ENCODE measurements at regions not wholly inside any gene's neighbourhood (a gene's known extent, or its start where the extent isn't known, plus 50 kb on each side); places are given as distances from the start of the nearest gene placed in this dataset.

- Histone ChIP-seq H3K9ac (ENCODE audit: low read depth, low read length) (no peak overlapping the region), H3K4me1 (ENCODE audit: control insufficient read depth, insufficient read depth, low read length) (peaks cover 14% of the 10 kb centered on the region), H3K4me3 (ENCODE audit: low read depth, low read length) (no peak overlapping the region), H3K36me3 (ENCODE audit: control insufficient read depth, insufficient read depth, low read length) (no peaks in the 10 kb centered on the region), H3K27me3 (ENCODE audit: control insufficient read depth, insufficient read depth, low read length) (no peaks in the 10 kb centered on the region), H3K9me3 (ENCODE audit: control insufficient read depth, insufficient read depth, low read length) (no peaks in the 10 kb centered on the region)
These were observed 317.8 kb downstream of the EPHA4 start for GRCh38 chr2:221254299-221254698.

DNA sequence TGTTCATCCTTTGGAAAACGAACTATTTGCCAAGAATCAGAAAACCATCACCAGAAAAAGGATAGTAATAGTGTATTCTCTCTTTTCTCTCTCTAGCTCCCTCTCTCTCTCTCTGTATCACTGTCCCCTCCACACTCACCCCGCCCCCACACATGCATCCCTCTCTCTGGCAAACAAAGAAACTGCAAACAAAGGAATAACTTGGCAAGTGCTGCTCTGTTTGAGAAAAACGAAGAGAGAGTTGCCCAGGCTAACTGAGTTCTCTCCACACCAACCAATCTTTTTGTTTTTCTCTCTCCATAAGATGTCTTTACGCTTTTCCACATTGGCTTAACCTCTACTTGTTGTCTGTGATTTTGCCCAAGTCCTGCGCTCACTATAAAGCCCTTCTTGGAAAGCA is 316.2 kb downstream of the EPHA4 start:
- Histone ChIP-seq H3K9ac (ENCODE audit: low read depth, low read length) (no peak overlapping the region), H3K4me3 (ENCODE audit: low read depth, low read length) (no peak overlapping the region)

DNA sequence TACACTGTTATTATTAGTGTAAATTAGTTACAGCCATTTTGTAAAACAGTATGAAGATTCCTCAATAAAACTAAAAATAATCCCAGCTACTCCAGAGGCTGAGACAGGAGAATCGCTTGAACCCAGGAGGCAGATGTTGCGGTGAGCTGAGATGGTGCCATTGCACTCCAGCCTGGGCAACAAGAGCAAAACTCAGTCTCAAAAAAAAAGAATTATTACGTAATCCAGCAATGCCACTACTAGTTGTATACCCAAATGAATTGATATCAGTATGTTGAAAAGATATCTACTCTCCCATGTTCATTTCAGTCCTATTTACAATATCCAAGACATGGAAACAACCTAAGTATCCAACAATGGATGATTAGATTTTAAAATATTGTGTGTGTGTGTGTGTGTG is 313.6 kb downstream of the EPHA4 start:
- Histone ChIP-seq H3K9ac (ENCODE audit: low read depth, low read length) (no peak overlapping the region), H3K9me3 (ENCODE audit: control insufficient read depth, insufficient read depth, low read length) (no peaks in the 10 kb centered on the region), H3K4me1 (ENCODE audit: control insufficient read depth, insufficient read depth, low read length) (peaks cover 14% of the 10 kb centered on the region)

More for the DNA sequence above, 316.2 kb downstream of the EPHA4 start:
- no peaks in the 10 kb centered on the region for H3K27me3 ChIP-seq (ENCODE audit: control insufficient read depth, insufficient read depth, low read length)
- H3K4me1 ChIP-seq (ENCODE audit: control insufficient read depth, insufficient read depth, low read length) = peaks cover 14% of the 10 kb centered on the region
- no peaks in the 10 kb centered on the region for H3K9me3 ChIP-seq (ENCODE audit: control insufficient read depth, insufficient read depth, low read length)
- H3K36me3 ChIP-seq (ENCODE audit: control insufficient read depth, insufficient read depth, low read length) = no peaks in the 10 kb centered on the region

GRCh38 chr2:221262651-221263050 is 309.5 kb downstream of the EPHA4 start:
- H3K4me3 ChIP-seq (ENCODE audit: low read depth, low read length) = no peak overlapping the region
- no peak overlapping the region for H3K9ac ChIP-seq (ENCODE audit: low read depth, low read length)
- H3K27me3 ChIP-seq (ENCODE audit: control insufficient read depth, insufficient read depth, low read length) = no peaks in the 10 kb centered on the region
- H3K4me1 ChIP-seq (ENCODE audit: control insufficient read depth, insufficient read depth, low read length) = no peaks in the 10 kb centered on the region
- no peaks in the 10 kb centered on the region for H3K36me3 ChIP-seq (ENCODE audit: control insufficient read depth, insufficient read depth, low read length)
- no peaks in the 10 kb centered on the region for H3K9me3 ChIP-seq (ENCODE audit: control insufficient read depth, insufficient read depth, low read length)

More for the DNA sequence above, 313.6 kb downstream of the EPHA4 start:
- no peaks in the 10 kb centered on the region for H3K27me3 ChIP-seq (ENCODE audit: control insufficient read depth, insufficient read depth, low read length)
- no peaks in the 10 kb centered on the region for H3K36me3 ChIP-seq (ENCODE audit: control insufficient read depth, insufficient read depth, low read length)
- H3K4me3 ChIP-seq (ENCODE audit: low read depth, low read length) = no peak overlapping the region

DNA sequence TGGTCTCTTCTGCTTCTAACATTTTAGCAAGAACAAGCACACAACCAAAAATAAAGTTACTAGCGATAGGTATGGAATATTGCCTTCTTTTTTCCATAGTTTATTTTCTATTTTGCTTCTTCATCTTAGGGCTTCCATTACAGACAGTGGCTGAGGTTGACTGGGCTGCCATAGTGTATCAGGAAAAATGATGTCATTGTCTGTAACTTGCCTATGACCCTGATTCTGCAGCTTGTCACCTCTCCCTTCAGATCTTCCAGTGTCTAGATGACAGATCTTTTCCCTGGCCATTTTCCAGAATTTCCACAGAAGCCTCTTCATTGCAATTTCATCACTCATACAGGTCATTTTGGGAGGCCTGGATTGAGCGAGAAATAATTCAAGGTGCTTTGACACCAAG is 308.5 kb downstream of the EPHA4 start:
- H3K4me1 ChIP-seq (ENCODE audit: control insufficient read depth, insufficient read depth, low read length) = no peaks in the 10 kb centered on the region
- H3K9me3 ChIP-seq (ENCODE audit: control insufficient read depth, insufficient read depth, low read length) = no peaks in the 10 kb centered on the region
- no peak overlapping the region for H3K9ac ChIP-seq (ENCODE audit: low read depth, low read length)
- H3K27me3 ChIP-seq (ENCODE audit: control insufficient read depth, insufficient read depth, low read length) = no peaks in the 10 kb centered on the region
- no peak overlapping the region for H3K4me3 ChIP-seq (ENCODE audit: low read depth, low read length)
- H3K36me3 ChIP-seq (ENCODE audit: control insufficient read depth, insufficient read depth, low read length) = no peaks in the 10 kb centered on the region

GRCh38 chr2:221264318-221264717 is 307.8 kb downstream of the EPHA4 start:
- Histone ChIP-seq H3K36me3 (ENCODE audit: control insufficient read depth, insufficient read depth, low read length) (no peaks in the 10 kb centered on the region), H3K9me3 (ENCODE audit: control insufficient read depth, insufficient read depth, low read length) (no peaks in the 10 kb centered on the region), H3K4me1 (ENCODE audit: control insufficient read depth, insufficient read depth, low read length) (no peaks in the 10 kb centered on the region), H3K9ac (ENCODE audit: low read depth, low read length) (no peak overlapping the region), H3K27me3 (ENCODE audit: control insufficient read depth, insufficient read depth, low read length) (no peaks in the 10 kb centered on the region), H3K4me3 (ENCODE audit: low read depth, low read length) (no peak overlapping the region)

GRCh38 chr2:221267773-221268425 is 304.2 kb downstream of the EPHA4 start:
- no peaks in the 10 kb centered on the region for H3K36me3 ChIP-seq (ENCODE audit: control insufficient read depth, insufficient read depth, low read length)
- no peaks in the 10 kb centered on the region for H3K9me3 ChIP-seq (ENCODE audit: control insufficient read depth, insufficient read depth, low read length)
- H3K27me3 ChIP-seq (ENCODE audit: control insufficient read depth, insufficient read depth, low read length) = no peaks in the 10 kb centered on the region
- H3K4me1 ChIP-seq (ENCODE audit: control insufficient read depth, insufficient read depth, low read length) = no peaks in the 10 kb centered on the region
- H3K4me3 ChIP-seq (ENCODE audit: low read depth, low read length) = no peak overlapping the region
- no peak overlapping the region for H3K9ac ChIP-seq (ENCODE audit: low read depth, low read length)

DNA sequence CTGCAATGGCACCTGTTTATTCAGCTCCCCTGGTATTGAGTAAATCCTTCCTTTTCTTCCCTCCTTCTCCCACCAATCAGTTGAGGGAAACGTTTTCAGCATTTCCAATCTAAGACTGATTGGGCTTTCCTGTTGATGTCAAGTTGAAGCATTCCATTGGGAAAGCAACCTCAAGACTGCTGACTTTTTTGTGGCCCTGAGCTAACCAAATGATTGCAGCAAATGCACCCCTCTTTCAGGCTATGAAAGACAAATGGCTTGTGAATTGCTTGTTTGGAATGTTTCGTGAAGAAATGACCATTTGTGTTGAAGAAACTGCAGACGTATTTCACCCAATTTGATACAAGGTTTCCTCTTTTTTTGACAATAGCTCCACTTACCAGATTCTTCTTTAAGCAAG is 303.5 kb downstream of the EPHA4 start:
- Histone ChIP-seq H3K27me3 (ENCODE audit: control insufficient read depth, insufficient read depth, low read length) (no peaks in the 10 kb centered on the region), H3K9ac (ENCODE audit: low read depth, low read length) (no peak overlapping the region), H3K36me3 (ENCODE audit: control insufficient read depth, insufficient read depth, low read length) (no peaks in the 10 kb centered on the region), H3K9me3 (ENCODE audit: control insufficient read depth, insufficient read depth, low read length) (no peaks in the 10 kb centered on the region), H3K4me3 (ENCODE audit: low read depth, low read length) (no peak overlapping the region), H3K4me1 (ENCODE audit: control insufficient read depth, insufficient read depth, low read length) (no peaks in the 10 kb centered on the region)

GRCh38 chr2:221270806-221271205 is 301.3 kb downstream of the EPHA4 start:
- no peak overlapping the region for H3K4me3 ChIP-seq (ENCODE audit: low read depth, low read length)
- H3K9ac ChIP-seq (ENCODE audit: low read depth, low read length) = no peak overlapping the region
- no peaks in the 10 kb centered on the region for H3K9me3 ChIP-seq (ENCODE audit: control insufficient read depth, insufficient read depth, low read length)
- no peaks in the 10 kb centered on the region for H3K4me1 ChIP-seq (ENCODE audit: control insufficient read depth, insufficient read depth, low read length)
- H3K36me3 ChIP-seq (ENCODE audit: control insufficient read depth, insufficient read depth, low read length) = no peaks in the 10 kb centered on the region
- no peaks in the 10 kb centered on the region for H3K27me3 ChIP-seq (ENCODE audit: control insufficient read depth, insufficient read depth, low read length)

GRCh38 chr2:221272729-221273128 is 299.4 kb downstream of the EPHA4 start:
- H3K4me1 ChIP-seq (ENCODE audit: control insufficient read depth, insufficient read depth, low read length) = no peaks in the 10 kb centered on the region
- H3K36me3 ChIP-seq (ENCODE audit: control insufficient read depth, insufficient read depth, low read length) = no peaks in the 10 kb centered on the region
- no peaks in the 10 kb centered on the region for H3K9me3 ChIP-seq (ENCODE audit: control insufficient read depth, insufficient read depth, low read length)
- no peak overlapping the region for H3K4me3 ChIP-seq (ENCODE audit: low read depth, low read length)
- H3K9ac ChIP-seq (ENCODE audit: low read depth, low read length) = no peak overlapping the region
- H3K27me3 ChIP-seq (ENCODE audit: control insufficient read depth, insufficient read depth, low read length) = no peaks in the 10 kb centered on the region

DNA sequence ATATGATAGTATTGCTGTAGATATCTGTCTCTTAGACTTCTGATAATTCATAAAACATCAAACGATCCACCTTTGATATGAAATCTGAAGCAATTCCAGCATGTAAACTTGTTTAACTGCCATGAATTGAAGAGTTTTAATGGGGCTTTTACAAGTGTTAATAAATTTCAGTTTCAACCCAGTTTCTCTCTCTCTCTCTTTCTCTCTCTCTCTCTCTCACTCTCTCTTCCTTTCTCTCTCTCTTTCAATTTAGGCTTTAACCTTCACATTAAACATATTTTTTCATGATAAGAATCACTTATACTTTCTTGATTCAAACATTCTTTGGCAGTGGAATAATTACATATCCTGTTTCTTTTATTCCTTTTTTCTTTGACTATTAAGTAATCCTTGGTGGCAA is 296.1 kb downstream of the EPHA4 start:
- H3K4me1 ChIP-seq (ENCODE audit: control insufficient read depth, insufficient read depth, low read length) = no peaks in the 10 kb centered on the region
- H3K27me3 ChIP-seq (ENCODE audit: control insufficient read depth, insufficient read depth, low read length) = no peaks in the 10 kb centered on the region
- no peak overlapping the region for H3K9ac ChIP-seq (ENCODE audit: low read depth, low read length)
- H3K9me3 ChIP-seq (ENCODE audit: control insufficient read depth, insufficient read depth, low read length) = no peaks in the 10 kb centered on the region
- H3K4me3 ChIP-seq (ENCODE audit: low read depth, low read length) = no peak overlapping the region
- H3K36me3 ChIP-seq (ENCODE audit: control insufficient read depth, insufficient read depth, low read length) = no peaks in the 10 kb centered on the region

DNA sequence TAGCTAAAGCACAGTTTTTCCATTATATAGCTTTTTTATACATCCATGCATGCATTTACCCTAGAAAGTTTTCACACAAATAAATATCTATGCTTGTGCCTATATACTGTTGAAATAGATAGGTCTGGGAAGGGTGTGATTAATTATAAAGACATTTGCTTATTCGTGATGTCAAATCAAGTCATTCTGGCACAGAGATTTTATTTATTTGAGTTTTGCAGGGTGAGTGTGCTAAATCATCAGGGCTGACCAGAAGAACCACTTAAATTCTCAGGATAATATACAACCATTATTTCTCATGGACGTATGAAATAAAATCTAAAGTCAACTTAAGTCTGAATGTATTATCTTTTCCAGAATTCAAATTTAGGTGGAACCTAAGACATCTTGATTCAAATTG is 295.5 kb downstream of the EPHA4 start:
- no peaks in the 10 kb centered on the region for H3K9me3 ChIP-seq (ENCODE audit: control insufficient read depth, insufficient read depth, low read length)
- H3K9ac ChIP-seq (ENCODE audit: low read depth, low read length) = no peak overlapping the region
- H3K27me3 ChIP-seq (ENCODE audit: control insufficient read depth, insufficient read depth, low read length) = no peaks in the 10 kb centered on the region
- no peaks in the 10 kb centered on the region for H3K4me1 ChIP-seq (ENCODE audit: control insufficient read depth, insufficient read depth, low read length)
- H3K4me3 ChIP-seq (ENCODE audit: low read depth, low read length) = no peak overlapping the region
- H3K36me3 ChIP-seq (ENCODE audit: control insufficient read depth, insufficient read depth, low read length) = no peaks in the 10 kb centered on the region
